Cardiac fibroblast (primary cell): ENCODE measurements at regions not wholly inside any gene's neighbourhood (a gene's known extent, or its start where the extent isn't known, plus 50 kb on each side); places are given as distances from the start of the nearest gene placed in this dataset.

Experiments used
- DNase-seq, 2 donors: peaks; one replicate each; pipeline versions ENCODE4 v3.0.0 to v3.0.0-alpha.2; 2010; ENCODE audit warnings: low read depth in 2 of 2
- H3K4me3 ChIP-seq, 2 donors: replicated peaks in 1 of 2; 1 replicate in 1 of 2; 2 replicates in 1 of 2; pipeline ENCODE4 v1.5.1; 2011; ENCODE audit warnings: low read depth in 2 of 2, low read length in 2 of 2, mild to moderate bottlenecking in 2 of 2, moderate library complexity in 1 of 2
- CTCF ChIP-seq: IDR thresholded peaks from one replicate; pipeline ENCODE4 v1.5.1; 2011; ENCODE audit warnings: low read depth, mild to moderate bottlenecking, low read length, inconsistent platforms

DNA sequence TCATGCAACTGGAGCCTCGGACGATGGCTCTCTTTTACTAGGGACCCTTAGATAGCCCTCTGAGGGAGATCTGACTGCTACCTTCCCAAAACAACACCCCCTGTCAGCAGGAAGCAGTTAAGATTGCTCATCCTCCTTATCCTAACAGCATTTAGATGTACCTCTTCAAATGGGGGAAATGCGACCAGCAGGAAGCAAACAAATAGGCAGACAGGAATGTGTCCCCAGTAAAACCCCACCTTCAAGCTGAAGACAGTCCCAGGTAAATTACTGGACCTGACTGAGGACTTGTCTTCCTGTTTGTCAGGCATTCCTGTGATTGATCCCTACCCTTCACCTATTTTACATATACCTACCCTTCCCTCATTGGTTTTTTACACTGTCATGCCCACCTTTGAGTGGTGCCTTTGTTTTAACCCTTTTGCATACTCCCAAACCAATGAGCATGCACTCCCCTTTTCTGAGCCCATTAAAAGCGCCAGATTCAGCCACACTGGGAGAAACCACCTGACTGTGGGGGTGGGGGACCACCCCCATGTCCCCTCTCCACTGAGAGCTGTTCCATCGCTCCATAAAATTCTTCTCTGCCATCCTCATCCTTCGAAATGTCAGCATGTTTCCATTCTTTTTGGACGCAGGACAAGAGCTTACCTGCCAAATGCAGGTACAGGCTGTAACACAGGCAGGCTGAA is 954.0 kb upstream of the CDH6 start:
- DNase-seq: no peak
- TF ChIP-seq CTCF: no peak
- H3K4me3 ChIP-seq: no peak overlapping the region

DNA sequence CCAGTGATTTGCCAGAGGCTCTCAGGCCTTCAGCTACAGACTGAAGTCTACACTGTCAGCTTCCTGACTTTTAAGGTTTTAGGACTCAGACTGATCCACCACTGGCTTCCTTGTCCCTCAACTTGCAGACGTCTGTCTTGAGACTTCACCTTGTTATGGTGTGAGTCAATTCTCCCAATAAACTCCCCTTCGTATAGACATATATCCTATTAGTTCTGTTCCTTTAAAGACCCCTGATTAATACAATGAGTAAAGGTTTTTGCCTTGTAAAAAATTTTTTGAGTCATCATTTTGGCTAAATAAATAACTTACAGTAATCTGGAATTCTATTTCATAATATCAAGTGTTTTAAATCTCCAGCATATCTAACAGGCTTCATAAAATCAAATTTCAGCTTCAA is 956.3 kb upstream of the CDH6 start:
- H3K4me3 ChIP-seq: no peak overlapping the region
- TF ChIP-seq CTCF: no peak
- no peak for DNase-seq

GRCh38 chr5:30209755-30210154 is 983.7 kb upstream of the CDH6 start:
- no peak for DNase-seq
- no peak for TF ChIP-seq CTCF
- no peak overlapping the region for H3K4me3 ChIP-seq

GRCh38 chr5:30197662-30198061 is 995.8 kb upstream of the CDH6 start:
- TF ChIP-seq CTCF: no peak
- DNase-seq: no peak

GRCh38 chr5:30195036-30195435 is 998.5 kb upstream of the CDH6 start:
- no peak overlapping the region for H3K4me3 ChIP-seq
- TF ChIP-seq CTCF: no peak
- no peak for DNase-seq

More at GRCh38 chr5:30197662-30198061, 995.8 kb upstream of the CDH6 start:
- H3K4me3 ChIP-seq: no peak overlapping the region

DNA sequence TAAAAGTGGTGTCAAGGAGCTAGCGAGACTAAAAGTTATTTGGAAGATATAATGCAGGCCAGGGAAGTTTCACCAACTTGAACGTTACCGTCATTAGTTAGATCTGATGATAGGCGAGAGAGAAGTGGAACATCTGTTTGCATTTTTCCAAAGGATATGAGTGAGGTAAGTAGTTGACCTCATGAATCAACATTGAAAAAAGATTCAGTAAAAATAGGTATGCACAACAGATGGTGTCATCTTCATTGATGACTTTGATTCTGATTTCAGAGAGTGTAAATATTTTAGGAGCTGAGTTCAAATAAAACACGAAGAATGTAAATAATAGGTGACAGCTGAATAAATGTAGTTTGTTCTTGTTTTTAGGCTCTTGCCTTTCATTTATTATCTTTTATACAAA is 998.9 kb upstream of the CDH6 start:
- TF ChIP-seq CTCF: no peak
- H3K4me3 ChIP-seq: no peak overlapping the region
- DNase-seq: no peak

- DNase-seq: no peak
- no peak for TF ChIP-seq CTCF
- no peak overlapping the region for H3K4me3 ChIP-seq
These were observed 1009.7 kb upstream of the CDH6 start for GRCh38 chr5:30183795-30184194.
